ENCODE measurements at regions not wholly inside any gene's neighbourhood (a gene's known extent, or its start where the extent isn't known, plus 50 kb on each side); places are given as distances from the start of the nearest gene placed in this dataset.

DNA sequence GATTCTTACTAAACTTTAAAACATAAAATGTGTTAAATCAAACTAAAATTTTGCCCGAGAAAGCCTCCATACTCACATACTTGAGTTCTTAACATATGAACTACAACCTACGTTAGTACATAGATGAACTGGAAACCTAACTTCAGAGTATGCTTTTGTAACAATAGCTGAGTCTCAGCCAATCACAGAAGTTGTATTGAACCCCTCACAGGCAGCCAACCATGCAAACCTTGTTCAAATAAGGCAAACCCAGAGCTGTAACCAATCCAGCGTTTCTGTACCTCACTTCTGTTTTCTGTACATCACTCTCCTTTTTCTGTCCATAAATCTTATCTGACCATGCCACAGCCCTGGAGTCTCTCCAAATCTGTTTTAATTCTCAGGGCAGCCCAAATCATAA lies 157.3 kb upstream of the COL1A2 start:
- ATAC-seq (ENCODE audit: low read depth in 2 of 2) = no peak
- Mint-ChIP-seq H3K4me1 (no peaks in the 10 kb centered on the region), H3K4me3 (no peak overlapping the region), H3K9me3 (peaks cover 0 to 3% (median 0%) of the 10 kb centered on the region in 7 donors), H3K27ac (no peak overlapping the region), H3K36me3 (no peaks in the 10 kb centered on the region), H3K27me3 (no peaks in the 10 kb centered on the region)
- no peak for DNase-seq
- H3K4me3 ChIP-seq (ENCODE audit: low read depth, low read length) = no peak overlapping the region
- no peaks in the 10 kb centered on the region for H3K4me1 ChIP-seq (ENCODE audit: control insufficient read depth, insufficient read depth, low read length, poor library complexity, severe bottlenecking)
- H3K27ac ChIP-seq (ENCODE audit: insufficient read depth, low read length, poor library complexity, severe bottlenecking) = no peak overlapping the region
- H3K27me3 ChIP-seq (ENCODE audit: control insufficient read depth, insufficient read depth, low read length) = no peaks in the 10 kb centered on the region
- no peaks in the 10 kb centered on the region for H3K36me3 ChIP-seq (ENCODE audit: control insufficient read depth, insufficient read depth, low read length)
- no peaks in the 10 kb centered on the region for H3K9me3 ChIP-seq (ENCODE audit: control insufficient read depth in 2 of 2, low read length in 2 of 2)

DNA sequence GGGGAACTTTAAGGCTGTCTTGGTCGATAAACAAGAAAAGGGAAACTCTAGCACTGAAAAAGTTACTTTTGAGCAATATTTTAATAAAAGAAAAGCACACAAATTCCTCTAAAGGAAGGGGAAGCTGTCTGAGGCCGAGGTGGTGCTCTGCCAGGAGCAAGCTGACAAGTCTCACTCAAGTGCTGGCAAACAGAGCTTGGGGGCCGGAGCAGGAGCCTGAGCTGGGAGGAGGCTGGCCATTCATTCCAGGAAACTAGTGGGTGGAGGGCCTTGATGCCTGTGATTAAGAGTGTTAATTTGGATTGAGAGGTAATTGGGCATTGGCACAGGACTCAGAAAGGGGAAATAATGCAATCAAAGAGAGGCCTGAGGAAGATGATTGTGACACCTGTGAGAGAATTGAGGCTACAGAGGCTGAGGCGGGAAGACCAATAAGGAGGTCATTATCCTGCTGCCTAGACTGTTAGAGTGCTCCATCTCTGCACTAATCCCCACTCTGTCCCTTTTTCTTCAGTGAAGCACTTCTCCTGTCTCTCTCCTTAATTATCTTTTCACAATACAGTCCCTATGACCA lies 154.9 kb upstream of the COL1A2 start:
- no peak for DNase-seq
- no peaks in the 10 kb centered on the region for H3K27me3 Mint-ChIP-seq

DNA sequence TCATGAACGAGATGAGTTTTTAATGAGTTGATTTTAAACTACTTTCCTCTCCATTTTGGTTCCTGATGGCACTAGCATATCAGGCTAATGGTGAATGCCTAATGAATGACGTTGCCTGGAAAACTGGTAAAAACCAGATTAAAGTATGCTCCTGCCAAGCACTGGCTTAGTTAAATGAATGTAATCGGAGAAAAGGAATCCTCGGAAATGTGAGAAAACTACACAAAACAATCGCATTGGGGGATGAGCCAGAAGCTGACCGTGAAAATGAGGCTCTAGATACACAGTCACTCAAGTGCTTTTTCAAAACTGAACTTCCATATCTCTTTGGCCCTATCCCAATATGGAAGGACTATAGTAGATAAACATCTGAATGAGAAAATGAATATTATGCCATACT lies 153.8 kb upstream of the COL1A2 start:
- Mint-ChIP-seq H3K27ac (no peak overlapping the region), H3K9me3 (peaks cover 0 to 2% (median 0%) of the 10 kb centered on the region in 7 donors), H3K27me3 (no peaks in the 10 kb centered on the region), H3K36me3 (no peaks in the 10 kb centered on the region), H3K4me1 (no peaks in the 10 kb centered on the region), H3K4me3 (no peak overlapping the region)
- ATAC-seq (ENCODE audit: low read depth in 2 of 2) = no peak
- H3K36me3 ChIP-seq (ENCODE audit: control insufficient read depth, insufficient read depth, low read length) = no peaks in the 10 kb centered on the region
- no peak overlapping the region for H3K4me3 ChIP-seq (ENCODE audit: low read depth, low read length)
- no peak for DNase-seq
- no peaks in the 10 kb centered on the region for H3K27me3 ChIP-seq (ENCODE audit: control insufficient read depth, insufficient read depth, low read length)
- H3K4me1 ChIP-seq (ENCODE audit: control insufficient read depth, insufficient read depth, low read length, poor library complexity, severe bottlenecking) = no peaks in the 10 kb centered on the region
- no peak overlapping the region for H3K27ac ChIP-seq (ENCODE audit: insufficient read depth, low read length, poor library complexity, severe bottlenecking)
- no peaks in the 10 kb centered on the region for H3K9me3 ChIP-seq (ENCODE audit: control insufficient read depth in 2 of 2, low read length in 2 of 2)

More for the DNA sequence above, 154.9 kb upstream of the COL1A2 start:
- H3K4me3 Mint-ChIP-seq = no peak overlapping the region
- no peaks in the 10 kb centered on the region for H3K36me3 ChIP-seq (ENCODE audit: control insufficient read depth, insufficient read depth, low read length)
- H3K9me3 ChIP-seq (ENCODE audit: control insufficient read depth in 2 of 2, low read length in 2 of 2) = no peaks in the 10 kb centered on the region
- no peaks in the 10 kb centered on the region for H3K4me1 ChIP-seq (ENCODE audit: control insufficient read depth, insufficient read depth, low read length, poor library complexity, severe bottlenecking)
- no peaks in the 10 kb centered on the region for H3K36me3 Mint-ChIP-seq
- no peak for ATAC-seq (ENCODE audit: low read depth in 2 of 2)
- no peaks in the 10 kb centered on the region for H3K27me3 ChIP-seq (ENCODE audit: control insufficient read depth, insufficient read depth, low read length)
- H3K4me1 Mint-ChIP-seq = no peaks in the 10 kb centered on the region
- H3K9me3 Mint-ChIP-seq = peaks cover 0 to 3% (median 0%) of the 10 kb centered on the region in 7 donors
- H3K4me3 ChIP-seq (ENCODE audit: low read depth, low read length) = no peak overlapping the region
- no peak overlapping the region for H3K27ac ChIP-seq (ENCODE audit: insufficient read depth, low read length, poor library complexity, severe bottlenecking)
- H3K27ac Mint-ChIP-seq = no peak overlapping the region

DNA sequence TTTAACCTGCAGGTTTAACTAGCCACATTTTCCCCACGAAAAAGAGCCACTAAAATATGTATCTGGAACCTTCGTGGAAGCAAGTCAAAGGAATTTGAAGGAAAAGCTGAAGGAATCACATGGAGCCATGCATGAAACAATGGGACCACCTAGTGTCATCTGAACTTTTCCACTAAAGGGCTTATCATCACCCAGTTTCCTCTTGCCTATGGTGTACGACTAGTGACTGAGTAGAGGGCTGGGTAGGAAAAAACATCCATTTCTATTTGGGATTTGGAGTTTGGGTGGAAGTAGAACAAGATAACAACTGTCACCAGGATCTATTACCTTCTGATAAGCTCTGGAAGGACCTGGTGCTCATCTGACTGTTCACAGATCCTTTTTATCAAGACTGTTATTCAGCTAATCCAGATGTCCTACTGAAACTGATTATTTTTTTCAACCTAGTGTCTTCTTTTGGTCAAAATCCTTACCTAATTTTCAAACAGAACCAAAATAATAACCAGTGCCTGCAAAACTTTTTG lies 153.2 kb upstream of the COL1A2 start:
- ATAC-seq (ENCODE audit: low read depth in 2 of 2) (no peak), DNase-seq (no peak)
- H3K36me3 ChIP-seq (ENCODE audit: control insufficient read depth, insufficient read depth, low read length) = no peaks in the 10 kb centered on the region
- Mint-ChIP-seq H3K4me3 (no peak overlapping the region), H3K27ac (no peak overlapping the region), H3K27me3 (no peaks in the 10 kb centered on the region), H3K4me1 (no peaks in the 10 kb centered on the region), H3K36me3 (no peaks in the 10 kb centered on the region), H3K9me3 (peaks cover 0 to 2% (median 0%) of the 10 kb centered on the region in 7 donors)
- no peak overlapping the region for H3K27ac ChIP-seq (ENCODE audit: insufficient read depth, low read length, poor library complexity, severe bottlenecking)
- no peaks in the 10 kb centered on the region for H3K9me3 ChIP-seq (ENCODE audit: control insufficient read depth in 2 of 2, low read length in 2 of 2)
- no peaks in the 10 kb centered on the region for H3K27me3 ChIP-seq (ENCODE audit: control insufficient read depth, insufficient read depth, low read length)
- H3K4me3 ChIP-seq (ENCODE audit: low read depth, low read length) = no peak overlapping the region
- H3K4me1 ChIP-seq (ENCODE audit: control insufficient read depth, insufficient read depth, low read length, poor library complexity, severe bottlenecking) = no peaks in the 10 kb centered on the region

DNA sequence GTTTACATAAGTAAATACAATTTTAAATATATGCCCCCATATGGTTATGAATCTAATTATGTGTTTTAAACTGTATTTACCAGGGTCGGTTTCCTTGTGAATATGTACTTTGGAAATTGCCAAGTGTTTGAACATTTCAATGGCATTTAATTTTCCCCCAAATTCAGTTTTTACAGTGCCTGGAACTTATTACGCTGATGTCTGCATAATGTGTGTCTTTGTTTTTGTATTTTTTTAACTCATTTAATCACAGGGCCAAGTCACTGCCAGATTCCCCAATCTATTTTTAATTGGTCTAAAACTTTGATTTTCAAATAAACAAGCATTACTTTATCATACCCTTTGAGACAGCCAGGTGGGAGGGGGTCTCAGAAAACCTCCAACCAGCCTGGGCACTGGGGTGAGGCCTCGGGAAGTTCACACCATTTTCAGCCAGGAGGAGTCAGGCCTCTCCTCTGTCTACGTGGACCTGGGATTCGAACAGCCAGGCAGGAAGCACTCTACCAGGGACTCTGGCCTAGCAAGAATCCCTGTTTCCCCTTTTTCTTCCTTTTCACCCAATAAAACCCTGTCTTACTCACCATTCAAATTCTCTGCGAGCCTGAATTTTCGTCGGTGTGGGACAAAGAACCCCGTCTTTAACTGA lies 151.5 kb upstream of the COL1A2 start:
- Mint-ChIP-seq H3K27me3 (no peaks in the 10 kb centered on the region), H3K4me1 (no peaks in the 10 kb centered on the region), H3K27ac (no peak overlapping the region), H3K9me3 (peaks cover 0 to 3% (median 0%) of the 10 kb centered on the region in 7 donors), H3K36me3 (no peaks in the 10 kb centered on the region), H3K4me3 (no peak overlapping the region)
- H3K27me3 ChIP-seq (ENCODE audit: control insufficient read depth, insufficient read depth, low read length) = no peaks in the 10 kb centered on the region
- DNase-seq (no peak), ATAC-seq (ENCODE audit: low read depth in 2 of 2) (no peak)
- no peak overlapping the region for H3K27ac ChIP-seq (ENCODE audit: insufficient read depth, low read length, poor library complexity, severe bottlenecking)
- no peaks in the 10 kb centered on the region for H3K4me1 ChIP-seq (ENCODE audit: control insufficient read depth, insufficient read depth, low read length, poor library complexity, severe bottlenecking)
- no peak overlapping the region for H3K4me3 ChIP-seq (ENCODE audit: low read depth, low read length)
- no peaks in the 10 kb centered on the region for H3K36me3 ChIP-seq (ENCODE audit: control insufficient read depth, insufficient read depth, low read length)
- no peaks in the 10 kb centered on the region for H3K9me3 ChIP-seq (ENCODE audit: control insufficient read depth in 2 of 2, low read length in 2 of 2)

DNA sequence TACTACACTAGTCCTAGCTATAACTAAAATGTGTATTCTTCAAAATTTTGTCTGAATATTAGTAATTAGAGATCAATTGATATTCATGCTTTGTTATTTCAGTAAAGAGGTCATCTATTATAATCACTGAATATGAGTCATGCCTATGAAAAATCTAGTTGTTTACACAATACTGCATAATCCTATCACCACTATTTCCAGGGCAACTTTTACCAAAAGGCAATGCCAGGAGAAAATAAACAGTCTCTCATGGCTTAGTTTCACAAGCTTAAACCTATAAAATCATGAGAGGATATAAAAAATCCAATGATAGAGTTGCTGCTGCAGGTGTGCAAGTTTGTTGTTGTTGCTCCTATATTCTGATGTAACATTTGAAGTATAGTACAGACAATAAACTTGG lies 149.9 kb upstream of the COL1A2 start:
- Histone ChIP-seq H3K27me3 (ENCODE audit: control insufficient read depth, insufficient read depth, low read length) (no peaks in the 10 kb centered on the region), H3K4me1 (ENCODE audit: control insufficient read depth, insufficient read depth, low read length, poor library complexity, severe bottlenecking) (no peaks in the 10 kb centered on the region), H3K4me3 (ENCODE audit: low read depth, low read length) (no peak overlapping the region), H3K27ac (ENCODE audit: insufficient read depth, low read length, poor library complexity, severe bottlenecking) (no peak overlapping the region), H3K9me3 (ENCODE audit: control insufficient read depth in 2 of 2, low read length in 2 of 2) (no peaks in the 10 kb centered on the region), H3K36me3 (ENCODE audit: control insufficient read depth, insufficient read depth, low read length) (no peaks in the 10 kb centered on the region)
- no peak for ATAC-seq (ENCODE audit: low read depth in 2 of 2)
- no peak overlapping the region for H3K4me3 Mint-ChIP-seq
- H3K27me3 Mint-ChIP-seq = no peaks in the 10 kb centered on the region
- H3K36me3 Mint-ChIP-seq = no peaks in the 10 kb centered on the region
- DNase-seq = no peak
- H3K4me1 Mint-ChIP-seq = no peaks in the 10 kb centered on the region
- peaks cover 0 to 2% (median 0%) of the 10 kb centered on the region in 7 donors for H3K9me3 Mint-ChIP-seq
- H3K27ac Mint-ChIP-seq = no peak overlapping the region

DNA sequence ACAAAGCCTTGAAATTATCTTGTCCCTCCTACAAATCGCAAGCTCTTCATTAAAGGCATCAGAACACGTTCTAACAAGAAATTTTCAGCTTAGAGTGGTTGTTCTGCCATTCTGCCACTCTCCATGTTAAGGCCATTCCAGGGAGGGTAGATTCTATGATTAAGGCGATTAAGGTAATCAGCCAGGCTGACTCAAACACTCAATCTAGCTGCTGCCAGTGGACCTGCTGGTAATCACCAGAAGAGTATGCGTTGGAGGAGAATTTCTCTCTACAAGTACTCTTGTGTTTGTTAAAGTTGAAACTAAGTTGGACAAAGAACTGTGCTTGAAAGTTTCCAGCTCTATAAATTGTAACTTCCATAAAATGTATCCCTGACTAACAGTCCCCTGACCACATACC lies 149.2 kb upstream of the COL1A2 start:
- ATAC-seq (ENCODE audit: low read depth in 2 of 2) = no peak
- H3K9me3 Mint-ChIP-seq = peaks cover 0 to 1% (median 0%) of the 10 kb centered on the region in 7 donors
- no peak overlapping the region for H3K27ac Mint-ChIP-seq
- H3K27me3 ChIP-seq (ENCODE audit: control insufficient read depth, insufficient read depth, low read length) = no peaks in the 10 kb centered on the region
- no peaks in the 10 kb centered on the region for H3K36me3 Mint-ChIP-seq
- H3K27ac ChIP-seq (ENCODE audit: insufficient read depth, low read length, poor library complexity, severe bottlenecking) = no peak overlapping the region
- no peaks in the 10 kb centered on the region for H3K27me3 Mint-ChIP-seq
- H3K4me1 Mint-ChIP-seq = no peaks in the 10 kb centered on the region
- H3K4me3 ChIP-seq (ENCODE audit: low read depth, low read length) = no peak overlapping the region
- DNase-seq = no peak
- no peak overlapping the region for H3K4me3 Mint-ChIP-seq
- H3K36me3 ChIP-seq (ENCODE audit: control insufficient read depth, insufficient read depth, low read length) = no peaks in the 10 kb centered on the region
- H3K9me3 ChIP-seq (ENCODE audit: control insufficient read depth in 2 of 2, low read length in 2 of 2) = no peaks in the 10 kb centered on the region
- H3K4me1 ChIP-seq (ENCODE audit: control insufficient read depth, insufficient read depth, low read length, poor library complexity, severe bottlenecking) = no peaks in the 10 kb centered on the region

DNA sequence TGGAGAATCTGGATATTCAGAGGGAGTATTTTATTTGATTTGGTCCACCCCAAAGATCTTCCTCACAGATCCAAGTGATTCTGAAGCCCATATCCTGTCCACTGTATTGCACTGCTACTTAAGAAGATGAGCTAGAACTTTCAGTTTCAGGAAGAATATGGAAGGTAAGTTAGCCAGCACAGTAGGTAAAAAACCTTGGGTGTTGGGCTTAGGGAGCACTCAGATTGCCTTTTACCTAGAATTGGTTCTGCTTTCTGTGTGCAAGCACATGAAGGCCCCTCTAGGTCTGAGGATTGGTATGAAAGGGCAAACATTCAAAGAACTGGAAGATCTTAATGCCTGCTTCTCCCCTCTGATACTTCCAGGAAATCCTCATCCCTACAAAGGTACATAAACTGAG lies 146.7 kb upstream of the COL1A2 start:
- no peaks in the 10 kb centered on the region for H3K27me3 ChIP-seq (ENCODE audit: control insufficient read depth, insufficient read depth, low read length)
- no peaks in the 10 kb centered on the region for H3K4me1 ChIP-seq (ENCODE audit: control insufficient read depth, insufficient read depth, low read length, poor library complexity, severe bottlenecking)
- no peak overlapping the region for H3K27ac Mint-ChIP-seq
- no peaks in the 10 kb centered on the region for H3K27me3 Mint-ChIP-seq
- no peaks in the 10 kb centered on the region for H3K9me3 ChIP-seq (ENCODE audit: control insufficient read depth in 2 of 2, low read length in 2 of 2)
- no peak for ATAC-seq (ENCODE audit: low read depth in 2 of 2)
- H3K27ac ChIP-seq (ENCODE audit: insufficient read depth, low read length, poor library complexity, severe bottlenecking) = no peak overlapping the region
- H3K4me3 ChIP-seq (ENCODE audit: low read depth, low read length) = no peak overlapping the region
- no peaks in the 10 kb centered on the region for H3K4me1 Mint-ChIP-seq
- H3K36me3 Mint-ChIP-seq = no peaks in the 10 kb centered on the region
- no peaks in the 10 kb centered on the region for H3K36me3 ChIP-seq (ENCODE audit: control insufficient read depth, insufficient read depth, low read length)
- no peak for DNase-seq
- H3K9me3 Mint-ChIP-seq = peaks cover 0 to 1% (median 0%) of the 10 kb centered on the region in 7 donors
- no peak overlapping the region for H3K4me3 Mint-ChIP-seq
